HG03520 (cell line): ENCODE measurements at regions not wholly inside any gene's neighbourhood (a gene's known extent, or its start where the extent isn't known, plus 50 kb on each side); places are given as distances from the start of the nearest gene placed in this dataset.

Source experiments
- ATAC-seq: cut with Tn5 transposase; IDR thresholded peaks from one replicate; pipeline ENCODE4 v1.9.1; 2021; ENCODE audit warnings: mild to moderate bottlenecking, moderate library complexity; ENCODE audit not compliant: unreplicated experiment

- no peak for ATAC-seq
Observed at GRCh38 chr4:189062047-189062820, 878.4 kb upstream of the FRG1 start.

- no peak for ATAC-seq
Observed at GRCh38 chr4:189069772-189070171, 870.9 kb upstream of the FRG1 start.

GRCh38 chr4:189071241-189071640 is 869.4 kb upstream of the FRG1 start:
- no peak for ATAC-seq

- ATAC-seq = no peak
Observed at GRCh38 chr4:189073739-189074138, 866.9 kb upstream of the FRG1 start.

- no peak for ATAC-seq
Observed at GRCh38 chr4:189081826-189082225, 858.8 kb upstream of the FRG1 start.

- ATAC-seq = no peak
Observed at GRCh38 chr4:189083769-189084168, 856.9 kb upstream of the FRG1 start.

- ATAC-seq = no peak
Observed at GRCh38 chr4:189084671-189085070, 856.0 kb upstream of the FRG1 start.

- no peak for ATAC-seq
Observed at GRCh38 chr4:189087971-189088370, 852.7 kb upstream of the FRG1 start.

GRCh38 chr4:189088780-189089179 is 851.9 kb upstream of the FRG1 start:
- no peak for ATAC-seq

- no peak for ATAC-seq
Observed at GRCh38 chr4:189090174-189090814, 850.4 kb upstream of the FRG1 start.

GRCh38 chr4:189092581-189092980 is 848.1 kb upstream of the FRG1 start:
- no peak for ATAC-seq

- ATAC-seq = no peak
Observed at GRCh38 chr4:189096108-189096507, 844.6 kb upstream of the FRG1 start.

- ATAC-seq = no peak
Observed at GRCh38 chr4:189096717-189097116, 844.0 kb upstream of the FRG1 start.

GRCh38 chr4:189098932-189099696 is 841.6 kb upstream of the FRG1 start:
- no peak for ATAC-seq

GRCh38 chr4:189113389-189113888 is 827.2 kb upstream of the FRG1 start:
- no peak for ATAC-seq

- ATAC-seq = no peak
Observed at GRCh38 chr4:189117426-189117825, 823.2 kb upstream of the FRG1 start.

- no peak for ATAC-seq
Observed at GRCh38 chr4:189121336-189121735, 819.3 kb upstream of the FRG1 start.

GRCh38 chr4:189124149-189124758 is 816.4 kb upstream of the FRG1 start:
- ATAC-seq = no peak

GRCh38 chr4:189124791-189125190 is 815.9 kb upstream of the FRG1 start:
- no peak for ATAC-seq

GRCh38 chr4:189126040-189126439 is 814.6 kb upstream of the FRG1 start:
- ATAC-seq = no peak

GRCh38 chr4:189128341-189128740 is 812.3 kb upstream of the FRG1 start:
- no peak for ATAC-seq
